Stimulated activated CD4-positive, alpha-beta T cell treated with anti-CD3 and anti-CD28 coated beads, Interleukin-4, amount 100 ng/mL, for 4 hours (primary cell): ENCODE measurements at regions not wholly inside any gene's neighbourhood (a gene's known extent, or its start where the extent isn't known, plus 50 kb on each side); places are given as distances from the start of the nearest gene placed in this dataset.
"Not testable (repeated sequence)": the region's sequence is repeated elsewhere in the genome, so short reads cannot be mapped to it uniquely, and the experiment has no call there.

Experiments used
- DNase-seq, 2 experiments: peaks; one replicate each; pipeline ENCODE4 v3.0.0-alpha.2; 2020

GRCh38 chr13:103516015-103516795 lies 450.0 kb upstream of the SLC10A2 start:
- DNase-seq = no peak

GRCh38 chr13:103515410-103515809 lies 449.2 kb upstream of the SLC10A2 start:
- DNase-seq = no peak

GRCh38 chr13:103514619-103515018 lies 448.4 kb upstream of the SLC10A2 start:
- DNase-seq = no peak

- no peak for DNase-seq
Measured at GRCh38 chr13:103514188-103514587, 448.0 kb upstream of the SLC10A2 start.

GRCh38 chr13:103510007-103510535 lies 443.9 kb upstream of the SLC10A2 start:
- no peak for DNase-seq

- no peak for DNase-seq
Measured at GRCh38 chr13:103497404-103497803, 431.2 kb upstream of the SLC10A2 start.

- no peak for DNase-seq
Measured at GRCh38 chr13:103487841-103488240, 421.6 kb upstream of the SLC10A2 start.

- DNase-seq = no peak
Measured at GRCh38 chr13:103473081-103473480, 406.9 kb upstream of the SLC10A2 start.

- DNase-seq = no peak
Measured at GRCh38 chr13:103471896-103472295, 405.7 kb upstream of the SLC10A2 start.

- no peak for DNase-seq
Measured at GRCh38 chr13:103469771-103470170, 403.6 kb upstream of the SLC10A2 start.

GRCh38 chr13:103466761-103467160 lies 400.5 kb upstream of the SLC10A2 start:
- DNase-seq = no peak

- not testable (repeated sequence) for DNase-seq
Measured at GRCh38 chr13:103460246-103460645, 394.0 kb upstream of the SLC10A2 start.

- not testable (repeated sequence) for DNase-seq
Measured at GRCh38 chr13:103457050-103457449, 390.8 kb upstream of the SLC10A2 start.

GRCh38 chr13:103451656-103452055 lies 385.4 kb upstream of the SLC10A2 start:
- DNase-seq = no peak

GRCh38 chr13:103443604-103444003 lies 377.4 kb upstream of the SLC10A2 start:
- DNase-seq = no peak

GRCh38 chr13:103437651-103438050 lies 371.4 kb upstream of the SLC10A2 start:
- DNase-seq = no peak

- no peak for DNase-seq
Measured at GRCh38 chr13:103436057-103436654, 369.9 kb upstream of the SLC10A2 start.

GRCh38 chr13:103431856-103432255 lies 365.6 kb upstream of the SLC10A2 start:
- no peak for DNase-seq

GRCh38 chr13:103430368-103430767 lies 364.2 kb upstream of the SLC10A2 start:
- DNase-seq = no peak

- DNase-seq = no peak
Measured at GRCh38 chr13:103410002-103410401, 343.8 kb upstream of the SLC10A2 start.

- DNase-seq = no peak
Measured at GRCh38 chr13:103406967-103407366, 340.8 kb upstream of the SLC10A2 start.

GRCh38 chr13:103405297-103405696 lies 339.1 kb upstream of the SLC10A2 start:
- no peak for DNase-seq

GRCh38 chr13:103403814-103404213 lies 337.6 kb upstream of the SLC10A2 start:
- DNase-seq = no peak

GRCh38 chr13:103403148-103403740 lies 337.0 kb upstream of the SLC10A2 start:
- no peak for DNase-seq
